H1 (cell line): ENCODE measurements at regions not wholly inside any gene's neighbourhood (a gene's known extent, or its start where the extent isn't known, plus 50 kb on each side); places are given as distances from the start of the nearest gene placed in this dataset.

Source experiments
- CTCF ChIA-PET: fragments of 300-600 bp; sonication (Branson Sonifier 250); formaldehyde crosslinking; loops from one replicate; lab custom pipeline; 2021; ENCODE audit not compliant: partially characterized antibody; lab: Charles Lee
- POLR2A ChIA-PET: fragments of 300-600 bp; sonication (Branson Sonifier 250); formaldehyde crosslinking; loops from one replicate; lab custom pipeline; 2021; ENCODE audit warnings: inconsistent platforms; ENCODE audit not compliant: partially characterized antibody; lab: Charles Lee
- DNase-seq, 2 experiments: peaks; one replicate each; pipeline versions ENCODE4 v3.0.0 to v3.0.0-alpha.2; 2010 to 2022; ENCODE audit warnings: low spot score in 2 of 2, low read depth in 1 of 2, mixed read lengths in 1 of 2
- FAIRE-seq: peaks from 2 replicates; lab custom pipeline; 2011; peaks lifted over from hg19 to GRCh38; lab: Jason Lieb, UNC
- H2AFZ ChIP-seq: 2 replicates; pipeline ENCODE4 v1.8.1; 2012; ENCODE audit warnings: low read length, inconsistent platforms
- H2AK5ac ChIP-seq: 2 replicates; pipeline ENCODE4 v1.6.1; 2013; ENCODE audit warnings: low read depth, low read length
- H2BK120ac ChIP-seq: replicated peaks from 2 replicates; pipeline ENCODE3; 2013; ENCODE audit warnings: low read depth, low read length, inconsistent platforms
- H2BK12ac ChIP-seq: 2 replicates; pipeline ENCODE4 v1.6.1; 2013; ENCODE audit warnings: low read depth, low read length
- H2BK15ac ChIP-seq: 2 replicates; pipeline ENCODE4 v1.6.1; 2013; ENCODE audit warnings: low read length
- H2BK20ac ChIP-seq: 2 replicates; pipeline ENCODE4 v1.6.1; 2013; ENCODE audit warnings: low read length
- H2BK5ac ChIP-seq: 2 replicates; pipeline ENCODE4 v1.6.1; 2013; ENCODE audit warnings: low read depth, low read length
- H3K14ac ChIP-seq: 2 replicates; pipeline ENCODE4 v1.6.1; 2013; ENCODE audit warnings: inconsistent platforms; ENCODE audit not compliant: insufficient read length
- H3K18ac ChIP-seq: 2 replicates; pipeline ENCODE4 v1.6.1; 2013; ENCODE audit warnings: low read length; ENCODE audit errors: extremely low read depth
- H3K23ac ChIP-seq: 2 replicates; pipeline ENCODE4 v1.6.1; 2013; ENCODE audit warnings: inconsistent platforms; ENCODE audit not compliant: insufficient read length
- H3K23me2 ChIP-seq: 2 replicates; pipeline ENCODE4 v1.6.1; 2013; ENCODE audit warnings: low read depth, low read length
- H3K27ac ChIP-seq: 2 replicates; pipeline ENCODE4 v1.6.1; 2011; ENCODE audit warnings: low read depth, low read length, inconsistent platforms
- H3K27me3 ChIP-seq, 4 experiments: replicated peaks in 1 of 4; 1 replicate in 1 of 4; 2 replicates in 3 of 4; pipeline versions ENCODE4 v1.6.1 to v1.8.1; 2011 to 2013; ENCODE audit warnings: low read length in 3 of 4, mild to moderate bottlenecking in 3 of 4, inconsistent platforms in 2 of 4, mixed read lengths in 2 of 4, moderate library complexity in 1 of 4; ENCODE audit not compliant: control insufficient read depth in 3 of 4, insufficient read depth in 3 of 4; ENCODE audit errors: extremely low read depth in 1 of 4
- H3K36me3 ChIP-seq, 4 experiments: 2 replicates each; pipeline versions ENCODE4 v1.6.1 to v1.8.1; 2011 to 2013; ENCODE audit warnings: mild to moderate bottlenecking in 4 of 4, low read length in 3 of 4, moderate library complexity in 2 of 4, control low read depth in 1 of 4, inconsistent platforms in 1 of 4; ENCODE audit not compliant: insufficient read depth in 4 of 4, control insufficient read depth in 2 of 4
- H3K4ac ChIP-seq: replicated peaks from 2 replicates; pipeline ENCODE3; 2013; ENCODE audit warnings: low read length, low read depth, mixed read lengths, inconsistent platforms; ENCODE audit not compliant: insufficient read length
- H3K4me1 ChIP-seq, 4 experiments: replicated peaks in 1 of 4; 1 replicate in 1 of 4; 2 replicates in 3 of 4; pipeline versions ENCODE4 v1.6.1 to v1.8.1; 2011 to 2013; ENCODE audit warnings: low read length in 3 of 4, inconsistent platforms in 2 of 4, mixed read lengths in 1 of 4; ENCODE audit not compliant: insufficient read depth in 4 of 4, control insufficient read depth in 3 of 4
- H3K4me2 ChIP-seq, 2 experiments: 2 replicates each; pipeline versions ENCODE4 v1.6.1 to v1.8.1; 2011 to 2013; ENCODE audit warnings: low read depth in 2 of 2, low read length in 2 of 2, control low read depth in 1 of 2, inconsistent platforms in 1 of 2, mild to moderate bottlenecking in 1 of 2; ENCODE audit not compliant: insufficient read depth in 1 of 2
- H3K4me3 ChIP-seq, 4 experiments: fragments of 200-600, 300-600 bp in 1 of 4; sonication (generic), shearing (Covaris generic), sonication (Bioruptor Twin) in 1 of 4; 2 replicates each; pipeline versions ENCODE4 v1.5.1 to v1.8.1; 2011 to 2016; ENCODE audit warnings: low read length in 4 of 4, low read depth in 3 of 4, control low read depth in 2 of 4, inconsistent platforms in 2 of 4, mild to moderate bottlenecking in 2 of 4, mixed read lengths in 1 of 4, moderate library complexity in 1 of 4; ENCODE audit not compliant: insufficient read depth in 2 of 4; ENCODE audit errors: extremely low read depth in 1 of 4
- H3K56ac ChIP-seq: replicated peaks from 2 replicates; pipeline ENCODE3; 2013; ENCODE audit warnings: low read depth, mild to moderate bottlenecking, mixed read lengths, low read length, inconsistent platforms; ENCODE audit not compliant: insufficient read length
- H3K79me1 ChIP-seq: 2 replicates; pipeline ENCODE4 v1.6.1; 2013; ENCODE audit warnings: low read depth, low read length, control low read depth
- H3K79me2 ChIP-seq, 2 experiments: 2 replicates each; pipeline versions ENCODE4 v1.6.1 to v1.8.1; 2012 to 2013; ENCODE audit warnings: low read length in 2 of 2, mild to moderate bottlenecking in 2 of 2, inconsistent platforms in 1 of 2; ENCODE audit not compliant: insufficient read depth in 2 of 2, control insufficient read depth in 1 of 2
- H3K9ac ChIP-seq, 4 experiments: replicated peaks in 1 of 4; 1 replicate in 1 of 4; 2 replicates in 3 of 4; pipeline versions ENCODE4 v1.6.1 to v1.8.1; 2011 to 2013; ENCODE audit warnings: low read depth in 3 of 4, low read length in 3 of 4, control low read depth in 2 of 4, mild to moderate bottlenecking in 2 of 4, moderate library complexity in 2 of 4, inconsistent platforms in 1 of 4; ENCODE audit errors: extremely low read depth in 1 of 4
- H3K9me3 ChIP-seq, 2 experiments: 2 replicates each; pipeline versions ENCODE4 v1.6.1 to v1.8.1; 2012 to 2013; ENCODE audit warnings: mild to moderate bottlenecking in 2 of 2, moderate library complexity in 2 of 2, control low read depth in 1 of 2, inconsistent platforms in 1 of 2, low read depth in 1 of 2, low read length in 1 of 2, mixed read lengths in 1 of 2; ENCODE audit not compliant: insufficient read depth in 2 of 2
- H4K20me1 ChIP-seq, 2 experiments: replicated peaks in 1 of 2; 2 replicates each; pipeline versions ENCODE3 to v1.8.1; 2011 to 2013; ENCODE audit warnings: inconsistent platforms in 2 of 2, low read length in 2 of 2, mild to moderate bottlenecking in 1 of 2; ENCODE audit not compliant: insufficient read depth in 2 of 2, control insufficient read depth in 1 of 2
- H4K5ac ChIP-seq: 2 replicates; pipeline ENCODE4 v1.6.1; 2013; ENCODE audit warnings: low read length, low read depth, mixed read lengths, inconsistent platforms; ENCODE audit not compliant: insufficient read length
- H4K8ac ChIP-seq: 2 replicates; pipeline ENCODE4 v1.8.0; 2013; ENCODE audit warnings: mild to moderate bottlenecking, moderate library complexity, low read length, inconsistent platforms; ENCODE audit not compliant: insufficient read depth; ENCODE audit errors: extremely low read depth
- H4K91ac ChIP-seq: replicated peaks from 2 replicates; pipeline ENCODE3; 2013; ENCODE audit warnings: low read length, mixed read lengths, inconsistent platforms; ENCODE audit not compliant: insufficient read length
- BCL11A ChIP-seq, 2 experiments: IDR thresholded peaks; one replicate each; pipeline ENCODE4 v1.6.1; 2011; ENCODE audit warnings: low read depth in 2 of 2, low read length in 2 of 2, mild to moderate bottlenecking in 2 of 2
- EGR1 ChIP-seq: IDR thresholded peaks from 2 replicates; pipeline ENCODE4 v1.6.1; 2011; ENCODE audit warnings: low read depth, low read length, borderline replicate concordance
- EP300 ChIP-seq, 2 experiments: IDR thresholded peaks; 1 replicate in 1 of 2; 2 replicates in 1 of 2; pipeline ENCODE4 v1.6.1; 2011 to 2012; ENCODE audit warnings: low read depth in 2 of 2, low read length in 2 of 2, mild to moderate bottlenecking in 2 of 2, borderline replicate concordance in 1 of 2, inconsistent platforms in 1 of 2, moderate library complexity in 1 of 2
- GTF2F1 ChIP-seq: IDR thresholded peaks from 2 replicates; pipeline ENCODE4 v1.6.1; 2012; ENCODE audit warnings: low read depth, low read length, improper control_type of control experiment, borderline replicate concordance
- HDAC6 ChIP-seq: IDR thresholded peaks from one replicate; pipeline ENCODE4 v1.7.1; 2012; ENCODE audit warnings: low read depth, mild to moderate bottlenecking, inconsistent platforms, low read length, moderate library complexity
- MAFK ChIP-seq: IDR thresholded peaks from 2 replicates; pipeline ENCODE4 v1.6.1; 2012; ENCODE audit warnings: low read depth, mild to moderate bottlenecking, improper control_type of control experiment, low read length
- RAD21 ChIP-seq, 2 experiments: IDR thresholded peaks in 1 of 2; conservative IDR thresholded peaks in 1 of 2; 2 replicates each; pipeline ENCODE4 v1.6.1; 2011; ENCODE audit warnings: low read depth in 2 of 2, low read length in 2 of 2, improper control_type of control experiment in 1 of 2, inconsistent platforms in 1 of 2, mild to moderate bottlenecking in 1 of 2, moderate library complexity in 1 of 2
- SIN3A ChIP-seq, 2 experiments: IDR thresholded peaks in 1 of 2; conservative IDR thresholded peaks in 1 of 2; 2 replicates each; pipeline ENCODE4 v1.6.1; 2011 to 2012; ENCODE audit warnings: low read length in 2 of 2, improper control_type of control experiment in 1 of 2, low read depth in 1 of 2, mild to moderate bottlenecking in 1 of 2
- WGBS, 2 experiments: shearing (Covaris generic) in 1 of 2; methylation state at CpG; one replicate each; pipeline versions ENCODE4 v1.1.6 to v1.1.7; 2013 to 2015; ENCODE audit warnings: low lambda C conversion rate in 2 of 2, mixed read lengths in 2 of 2, inconsistent platforms in 1 of 2, low coverage in 1 of 2, missing lambda C conversion rate in 1 of 2; ENCODE audit not compliant: insufficient replicate concordance in 2 of 2, insufficient coverage in 1 of 2, insufficient read length in 1 of 2; ENCODE audit errors: extremely low coverage in 1 of 2, missing lambda C conversion rate in 1 of 2; 5-methylcytosine and 5-hydroxymethylcytosine counted together

- H4K5ac ChIP-seq = no peak overlapping the region
- no peak overlapping the region for H3K23ac ChIP-seq
- H3K79me1 ChIP-seq = no peaks in the 10 kb centered on the region
- H3K27ac ChIP-seq = no peak overlapping the region
- ChIA-PET POLR2A (no interaction called here), CTCF (interaction anchor here (0.6 kb wide), 1 partner anchor 1150 kb away, joined by 3 read pairs; no protein-coding TSS in a partner anchor)
- H3K79me2 ChIP-seq = no peaks in the 10 kb centered on the region
- no peaks in the 10 kb centered on the region for H3K4me1 ChIP-seq
- H2AFZ ChIP-seq = no peak overlapping the region
- H4K20me1 ChIP-seq = no peaks in the 10 kb centered on the region
- no peak overlapping the region for H3K4ac ChIP-seq
- no peak overlapping the region for H3K9ac ChIP-seq
- no peak overlapping the region for H3K4me3 ChIP-seq
- no peak overlapping the region for H3K18ac ChIP-seq
- H2BK20ac ChIP-seq = no peak overlapping the region
- no peak overlapping the region for H4K8ac ChIP-seq
- no peak overlapping the region for H2BK12ac ChIP-seq
- no peaks in the 10 kb centered on the region; the same call in 1 of the 2 replicates for H3K23me2 ChIP-seq
- H3K56ac ChIP-seq = no peak overlapping the region
- no peak overlapping the region for H2AK5ac ChIP-seq
- H2BK120ac ChIP-seq = no peak overlapping the region
- H3K36me3 ChIP-seq = no peaks in the 10 kb centered on the region
- TF ChIP-seq MAFK = no peak
- no peak for TF ChIP-seq HDAC6
- TF ChIP-seq BCL11A (IDR thresholded peaks at IDR 0.05; ENCODE audit: low read depth in 2 of 2, low read length in 2 of 2) = no peak
- no peak for TF ChIP-seq EGR1
- no peak for TF ChIP-seq RAD21 (IDR thresholded peaks at IDR 0.05 in 1 of 2, conservative IDR thresholded peaks at IDR 0.05 in 1 of 2; ENCODE audit: low read depth in 2 of 2, low read length in 2 of 2)
- TF ChIP-seq EP300 (IDR thresholded peaks at IDR 0.05; ENCODE audit: borderline replicate concordance in 1 of 2, low read depth in 2 of 2, low read length in 2 of 2) = no peak
- no peak for TF ChIP-seq SIN3A (conservative IDR thresholded peaks at IDR 0.05 in 1 of 2, IDR thresholded peaks at IDR 0.05 in 1 of 2; ENCODE audit: low read depth in 1 of 2, low read length in 2 of 2)
- TF ChIP-seq GTF2F1 = no peak
- H3K9me3 ChIP-seq = no peaks in the 10 kb centered on the region
- H2BK15ac ChIP-seq = no peak overlapping the region
- H3K14ac ChIP-seq = no peak overlapping the region
- no peak overlapping the region for H4K91ac ChIP-seq
- FAIRE-seq (no peak), DNase-seq (no peak)
- 95% methylated on average over 2 of the region's 2 CpGs; no CpG with 5 or more reads in 1 of the 2 experiments for WGBS, 2 experiments
- no peak overlapping the region for H3K4me2 ChIP-seq
- no peak overlapping the region for H2BK5ac ChIP-seq
- H3K27me3 ChIP-seq = no peaks in the 10 kb centered on the region
These were observed 744.7 kb downstream of the DTWD2 start for GRCh38 chr5:118243613-118244012.
